GM12865 (cell line): ENCODE measurements at regions not wholly inside any gene's neighbourhood (a gene's known extent, or its start where the extent isn't known, plus 50 kb on each side); places are given as distances from the start of the nearest gene placed in this dataset.

Experiments
- DNase-seq: peaks from one replicate; pipeline ENCODE4 v3.0.0; 2010; ENCODE audit warnings: low read depth
- H3K4me3 ChIP-seq: 2 replicates; pipeline ENCODE4 v1.5.1; 2011; ENCODE audit warnings: mild to moderate bottlenecking, low read depth, low read length, control low read depth
- CTCF ChIP-seq: IDR thresholded peaks from 2 replicates; pipeline ENCODE4 v1.5.1; 2011; ENCODE audit warnings: low read length, control low read depth, low read depth, inconsistent platforms; ENCODE audit not compliant: insufficient read depth; ENCODE audit errors: missing control alignments

GRCh38 chr5:2549354-2549753 lies 202.1 kb downstream of the IRX2 start:
- no peak overlapping the region for H3K4me3 ChIP-seq
- no peak for DNase-seq
- no peak for TF ChIP-seq CTCF

DNA sequence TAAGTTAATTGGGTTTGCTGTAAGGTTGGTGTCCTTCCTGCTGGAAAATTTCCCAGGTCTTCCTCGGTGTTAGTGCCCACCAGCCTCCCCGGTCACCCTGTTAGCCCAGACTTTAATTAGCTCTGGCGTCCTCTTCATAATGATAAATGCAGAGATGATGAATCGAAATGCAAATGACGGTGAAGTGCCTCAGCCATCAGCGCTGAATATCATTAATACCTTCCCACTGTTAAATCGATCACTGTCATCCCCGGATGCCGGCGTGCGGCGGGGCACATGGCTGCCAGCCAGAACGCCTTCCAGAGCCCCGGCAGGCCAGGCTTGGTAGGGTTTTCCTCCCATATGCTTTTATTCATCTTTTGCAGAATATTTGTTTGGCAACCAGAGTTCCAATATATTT lies 204.5 kb downstream of the IRX2 start:
- no peak overlapping the region for H3K4me3 ChIP-seq
- TF ChIP-seq CTCF: no peak
- no peak for DNase-seq

- no peak for TF ChIP-seq CTCF
- no peak overlapping the region for H3K4me3 ChIP-seq
- DNase-seq: no peak
Measured at GRCh38 chr5:2544003-2544402, 207.5 kb downstream of the IRX2 start.

GRCh38 chr5:2542821-2543220 lies 208.7 kb downstream of the IRX2 start:
- TF ChIP-seq CTCF: no peak
- no peak overlapping the region for H3K4me3 ChIP-seq
- DNase-seq: no peak

- no peak for DNase-seq
- TF ChIP-seq CTCF: no peak
Measured at GRCh38 chr5:2542026-2542425, 209.5 kb downstream of the IRX2 start.

DNA sequence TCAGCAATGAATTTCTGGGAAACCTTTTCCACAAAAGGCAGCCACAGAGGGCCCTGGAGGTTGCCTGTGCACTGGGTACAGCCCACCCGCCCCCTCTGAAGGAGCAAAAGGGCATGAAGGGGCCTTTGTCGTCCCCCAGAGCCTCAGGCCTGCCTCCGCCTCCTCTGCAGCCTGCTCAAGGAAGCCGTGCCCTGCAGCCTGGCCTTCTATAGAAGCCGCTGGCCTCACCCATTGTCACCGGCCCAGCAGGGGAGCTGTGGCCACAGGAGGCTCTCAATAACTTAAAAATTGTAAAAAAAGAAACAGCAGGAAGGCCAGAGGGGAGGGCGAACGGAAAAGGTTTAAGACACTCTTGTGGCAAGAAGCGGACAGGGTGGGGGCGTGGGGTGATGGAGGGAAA lies 213.3 kb downstream of the IRX2 start:
- H3K4me3 ChIP-seq: no peak overlapping the region
- no peak for DNase-seq
- TF ChIP-seq CTCF: no peak

More at GRCh38 chr5:2542026-2542425, 209.5 kb downstream of the IRX2 start:
- no peak overlapping the region for H3K4me3 ChIP-seq

DNA sequence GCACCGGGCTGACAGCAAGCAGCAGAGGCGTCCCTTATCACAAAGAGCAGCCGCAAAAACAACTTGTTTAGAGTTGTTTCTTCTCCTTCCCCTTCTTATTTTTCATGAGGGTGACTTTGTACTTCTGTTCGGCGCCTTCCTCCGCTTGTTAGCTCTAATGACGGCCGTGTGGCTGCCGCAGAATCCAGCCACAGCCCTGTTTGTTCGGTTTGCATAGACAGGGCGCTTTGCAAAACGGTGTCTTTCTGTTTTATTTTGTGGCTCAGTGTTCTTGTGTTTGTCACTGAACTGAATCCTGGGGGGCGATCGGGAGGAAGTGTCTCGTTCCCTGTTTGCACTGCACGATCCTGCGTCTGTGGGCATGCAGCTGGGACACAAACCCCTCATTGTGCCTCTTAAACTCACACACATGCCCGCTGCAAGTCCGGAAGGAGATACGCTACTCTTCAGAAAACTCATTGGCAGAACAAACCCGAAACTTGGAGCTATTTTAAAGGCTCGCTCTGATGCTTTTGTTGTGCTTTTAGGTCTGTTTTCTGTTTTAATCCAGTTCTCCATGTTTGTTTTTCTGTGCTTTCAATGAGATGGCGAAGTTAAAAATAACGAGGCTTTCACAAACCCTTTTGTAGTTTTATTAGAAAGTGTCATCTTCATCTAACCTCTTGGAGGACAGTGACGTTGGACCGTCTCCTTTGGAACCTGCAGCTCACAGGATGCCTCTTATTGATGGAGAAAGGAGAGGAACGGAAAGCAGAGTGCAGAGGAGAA lies 213.9 kb downstream of the IRX2 start:
- TF ChIP-seq CTCF: no peak
- DNase-seq: no peak
- H3K4me3 ChIP-seq: no peak overlapping the region
